Heart right ventricle (tissue), 16 donors: ENCODE measurements at regions not wholly inside any gene's neighbourhood (a gene's known extent, or its start where the extent isn't known, plus 50 kb on each side); places are given as distances from the start of the nearest gene placed in this dataset.

Experiments used
- ATAC-seq, 8 donors: fragments of 200-7000 bp; cut with Tn5 transposase; one replicate each; pipeline ENCODE4 v1.9.1; 2020; ENCODE audit warnings: mild to moderate bottlenecking in 8 of 8, moderate library complexity in 8 of 8, moderate number of reproducible peaks in 1 of 8
- DNase-seq, 2 donors: peaks; one replicate each; pipeline ENCODE4 v3.0.0-alpha.2; 2020
- H3K27ac ChIP-seq, 10 donors: fragments of 200-600 bp; sonication (generic) in 2 of 10; one replicate each; pipeline versions ENCODE4 v1.5.0 to v1.8.0; 2020 to 2022; ENCODE audit warnings: mild to moderate bottlenecking in 3 of 10
- H3K27me3 ChIP-seq, 7 donors: fragments of 200-600 bp; one replicate each; pipeline ENCODE4 v1.8.0; 2021 to 2022; ENCODE audit warnings: mild to moderate bottlenecking in 2 of 7
- H3K36me3 ChIP-seq, 9 donors: fragments of 200-600 bp; sonication (generic) in 1 of 9; one replicate each; pipeline versions ENCODE4 v1.5.0 to v1.8.0; 2020 to 2022; ENCODE audit warnings: mild to moderate bottlenecking in 2 of 9
- H3K4me1 ChIP-seq, 9 donors: fragments of 200-600 bp; sonication (generic) in 1 of 9; one replicate each; pipeline versions ENCODE4 v1.5.0 to v1.8.0; 2020 to 2022; ENCODE audit warnings: mild to moderate bottlenecking in 4 of 9
- H3K4me3 ChIP-seq, 10 donors: fragments of 200-600 bp; sonication (generic) in 2 of 10; one replicate each; pipeline versions ENCODE4 v1.5.0 to v1.8.0; 2020 to 2022; ENCODE audit warnings: mild to moderate bottlenecking in 7 of 10, moderate library complexity in 2 of 10
- H3K9me3 ChIP-seq, 11 donors: fragments of 200-600 bp in 10 of 11; sonication (generic) in 2 of 11; one replicate each; pipeline versions ENCODE4 v1.5.0 to v1.8.0; 2013 to 2022; ENCODE audit warnings: mild to moderate bottlenecking in 2 of 11, control low read depth in 1 of 11, moderate library complexity in 1 of 11
- WGBS, 2 donors: extraction: QIAGEN DNeasy Blood & Tissue Kit; methylation state at CpG; one replicate each; pipeline ENCODE4 v1.1.7; 2013; ENCODE audit warnings: inconsistent platforms in 1 of 2; 5-methylcytosine and 5-hydroxymethylcytosine counted together
- intact Hi-C, 10 donors: fragments of 100-400 bp; cut with DNase I; formaldehyde crosslinking; loops; one replicate each; pipeline versions ENCODE4 v1.11.1 to v1.14.2; 2022
- TF ChIP-seq, protein P1 (sequence below), 9 donors: fragments of 200-600 bp; sonication (generic) in 2 of 9; IDR thresholded peaks; one replicate each; pipeline versions ENCODE4 v1.5.0 to v1.8.0; 2021 to 2022; ENCODE audit warnings: antibody characterized with exemption in 9 of 9, mild to moderate bottlenecking in 5 of 9, moderate library complexity in 1 of 9
- donor health status: Arrhythmogenic right ventricular cardiomyopathy.
- donor health status: ischemic (EF 13 %, LVEDD 7.1; RV severe dilation, severe dysfunction).
- donor health status: healthy with polysubstance abuse.
- donor health status: DM: no; HTN: yes; CAD: no.
- donor health status: DM: no; HTN: no; CAD: no.
- donor health status: ischemic (EF 25% LVEDD 6.9; RV normal size, moderate dysfunction).
- donor health status: ischemic (EF 25% LVEDD 5.7; RV mildly dilated, moderate dysfunction).
- donor health status: healthy.
- donor health status: DM: yes; HTN: yes; CAD: no.
- donor health status: Ischemic cardiomyopathy.
- donor health status: ischemic (EF 35%, LVEDD 5.7; RV mildly dilated, moderate dysfunction).
- donor health status: nonischemic (EF 11% LVEDD 7.7; RV severe dilation, severe dysfunction).
- donor health status: DM: yes; HTN: yes; CAD: no.
- donor health status: PGD.
- donor health status: ischemic (EF 29% LVEDD 5.4; RV normal size, mild dysfunction).
- donor health status: nonischemic (EF 23%, LVEDD 6.1; RV moderate dilation, normal function).

DNA sequence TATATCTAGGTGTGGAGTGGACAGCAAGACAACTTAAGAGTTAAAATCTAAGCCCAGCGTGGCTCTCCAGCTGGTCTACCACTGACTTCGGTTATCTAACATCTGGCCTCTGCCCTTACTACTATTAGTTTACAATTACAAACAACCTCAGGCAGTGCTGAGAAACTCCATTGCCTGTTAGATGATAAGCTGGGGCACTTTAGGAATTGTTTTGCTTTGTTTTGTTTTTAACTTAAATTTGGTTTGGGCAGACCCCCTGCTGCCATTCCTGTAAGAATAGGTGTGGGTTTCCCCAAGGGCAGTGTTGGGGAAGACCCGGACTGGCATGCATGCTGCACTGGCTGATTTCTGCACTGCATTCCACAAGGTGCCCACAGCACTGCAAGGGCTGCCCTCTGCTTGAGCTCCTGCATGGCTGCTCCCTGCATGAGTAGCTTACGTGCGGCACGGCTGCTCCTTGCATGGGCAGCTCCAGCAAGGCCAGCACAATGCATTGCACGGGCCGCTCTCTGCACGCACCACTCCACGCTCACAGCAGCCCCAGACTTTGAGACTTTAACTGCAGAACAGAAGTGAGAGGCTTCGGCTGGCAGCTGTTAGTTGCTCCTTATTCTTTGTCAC lies 74.2 kb upstream of the SERTAD2 start:
- WGBS, 2 donors = 86 to 88% methylated on average over 11 of the region's 11 CpGs
- H3K4me3 ChIP-seq = no peak overlapping the region
- no peak for ATAC-seq
- intact Hi-C loops = loop anchor here in 2 of 10 donors (10.0 kb wide), 1 partner anchor 53 kb away; no protein-coding TSS in a partner anchor
- DNase-seq = no peak
- H3K27ac ChIP-seq = peak overlapping the region in 1 of 10 donors; percentile 85
- TF ChIP-seq, protein P1, sequence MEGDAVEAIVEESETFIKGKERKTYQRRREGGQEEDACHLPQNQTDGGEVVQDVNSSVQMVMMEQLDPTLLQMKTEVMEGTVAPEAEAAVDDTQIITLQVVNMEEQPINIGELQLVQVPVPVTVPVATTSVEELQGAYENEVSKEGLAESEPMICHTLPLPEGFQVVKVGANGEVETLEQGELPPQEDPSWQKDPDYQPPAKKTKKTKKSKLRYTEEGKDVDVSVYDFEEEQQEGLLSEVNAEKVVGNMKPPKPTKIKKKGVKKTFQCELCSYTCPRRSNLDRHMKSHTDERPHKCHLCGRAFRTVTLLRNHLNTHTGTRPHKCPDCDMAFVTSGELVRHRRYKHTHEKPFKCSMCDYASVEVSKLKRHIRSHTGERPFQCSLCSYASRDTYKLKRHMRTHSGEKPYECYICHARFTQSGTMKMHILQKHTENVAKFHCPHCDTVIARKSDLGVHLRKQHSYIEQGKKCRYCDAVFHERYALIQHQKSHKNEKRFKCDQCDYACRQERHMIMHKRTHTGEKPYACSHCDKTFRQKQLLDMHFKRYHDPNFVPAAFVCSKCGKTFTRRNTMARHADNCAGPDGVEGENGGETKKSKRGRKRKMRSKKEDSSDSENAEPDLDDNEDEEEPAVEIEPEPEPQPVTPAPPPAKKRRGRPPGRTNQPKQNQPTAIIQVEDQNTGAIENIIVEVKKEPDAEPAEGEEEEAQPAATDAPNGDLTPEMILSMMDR (IDR thresholded peaks at IDR 0.05) = no peak
- peaks cover 0 to 44% (median 23%) of the 10 kb centered on the region in 9 donors for H3K4me1 ChIP-seq
- H3K27me3 ChIP-seq = no peaks in the 10 kb centered on the region
- no peaks in the 10 kb centered on the region for H3K9me3 ChIP-seq
- H3K36me3 ChIP-seq = no peaks in the 10 kb centered on the region

DNA sequence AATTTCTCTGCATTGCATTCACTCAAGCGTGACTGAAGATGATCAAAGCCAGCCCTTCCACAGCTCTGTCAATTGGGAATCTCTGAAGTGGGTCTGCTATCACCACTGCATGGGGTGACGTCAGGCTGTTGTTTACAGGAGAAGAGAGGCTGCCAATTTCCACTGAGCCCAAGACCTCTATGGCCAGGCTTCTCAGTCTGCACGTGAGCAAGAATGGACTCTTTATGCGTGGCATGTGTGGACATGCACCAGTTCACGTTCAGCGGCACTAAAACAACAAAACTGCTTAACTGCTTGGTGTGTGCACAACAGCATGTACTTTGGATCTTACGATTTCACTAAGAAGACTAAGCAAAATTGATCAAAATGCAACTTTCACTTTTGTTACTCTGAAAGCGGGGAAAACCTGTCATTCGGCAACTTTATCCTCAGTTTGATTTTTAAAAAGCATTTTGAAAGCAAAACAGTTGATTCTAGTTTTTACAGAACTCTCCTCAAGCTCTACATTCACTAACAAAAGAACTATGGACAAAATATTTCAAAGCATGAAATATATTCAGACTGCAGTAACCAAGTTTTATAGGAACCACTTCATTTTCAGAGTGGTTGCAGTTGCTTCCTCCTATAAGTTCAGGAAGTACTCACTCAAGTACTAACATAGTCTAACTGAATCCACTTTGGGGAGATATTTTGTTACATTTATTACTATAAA lies 77.0 kb upstream of the SERTAD2 start:
- 25 to 34% methylated on average over 9 of the region's 9 CpGs for WGBS, 2 donors
- H3K9me3 ChIP-seq = no peaks in the 10 kb centered on the region
- peaks cover 0 to 44% (median 23%) of the 10 kb centered on the region in 9 donors for H3K4me1 ChIP-seq
- intact Hi-C loops = loop anchor here in 1 of 10 donors (5.0 kb wide), 1 partner anchor 78 kb away; the partner anchor contains the start of gene SERTAD2
- H3K36me3 ChIP-seq = no peaks in the 10 kb centered on the region
- TF ChIP-seq, protein P1 (IDR thresholded peaks at IDR 0.05) = no peak
- DNase-seq = peak; percentile 31 to 77
- H3K27ac ChIP-seq = peak overlapping the region; percentile 18 to 89 (median 66)
- ATAC-seq = peak; percentile 72 to 93 (median 88)
- no peaks in the 10 kb centered on the region for H3K27me3 ChIP-seq
- peak overlapping the region in 9 of 10 donors; percentile 16 to 53 (median 45) for H3K4me3 ChIP-seq

DNA sequence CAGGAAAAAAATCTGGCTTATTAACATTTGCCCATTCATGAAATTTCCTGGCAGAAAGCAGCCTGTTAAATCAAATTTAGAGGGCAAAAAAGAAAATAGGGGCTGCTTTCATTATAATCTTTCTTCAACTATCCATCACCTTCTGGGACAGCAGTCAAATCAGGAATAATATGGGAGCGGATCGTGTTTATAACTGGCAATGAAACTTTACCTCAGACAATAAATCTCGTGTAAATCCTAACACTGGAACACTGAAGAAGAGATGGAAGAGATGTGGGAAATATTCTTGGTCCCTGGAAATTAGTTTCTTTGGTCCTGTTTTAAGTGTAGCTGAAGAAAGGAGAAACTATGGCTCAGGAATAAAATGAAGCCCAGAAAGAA lies 77.5 kb upstream of the SERTAD2 start:
- 61 to 73% methylated on average over 3 of the region's 3 CpGs for WGBS, 2 donors
- Histone ChIP-seq H3K9me3 (no peaks in the 10 kb centered on the region), H3K27me3 (no peaks in the 10 kb centered on the region)

DNA sequence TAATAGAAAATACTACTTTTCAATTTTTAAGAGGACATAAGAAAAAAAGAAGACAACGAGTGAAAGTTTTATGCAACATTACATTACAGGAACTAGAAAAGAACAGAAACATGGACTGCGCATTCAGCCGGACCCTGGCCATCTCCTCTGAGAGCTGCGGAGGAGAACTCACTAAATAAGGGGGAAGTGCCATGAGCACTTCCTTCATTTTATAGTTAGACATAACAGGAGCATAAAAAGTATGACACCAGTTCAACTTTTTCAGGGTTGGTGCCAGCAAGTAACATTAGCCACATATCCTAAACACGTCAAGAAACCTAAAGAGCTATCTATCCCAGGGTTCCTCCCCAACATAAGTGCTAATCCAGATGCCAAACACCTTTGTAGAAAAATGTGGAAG lies 78.0 kb upstream of the SERTAD2 start:
- H3K27me3 ChIP-seq = no peaks in the 10 kb centered on the region
- no peaks in the 10 kb centered on the region for H3K36me3 ChIP-seq
- H3K4me3 ChIP-seq = peak overlapping the region in 1 of 10 donors; percentile 52
- TF ChIP-seq, protein P1 (IDR thresholded peaks at IDR 0.05) = no peak
- 79 to 80% methylated on average over 5 of the region's 5 CpGs for WGBS, 2 donors
- H3K9me3 ChIP-seq = no peaks in the 10 kb centered on the region
- intact Hi-C loops = loop anchor here in 1 of 10 donors (5.0 kb wide), 1 partner anchor 79 kb away; the partner anchor contains the start of gene SERTAD2
- peak overlapping the region in 8 of 10 donors; percentile 26 to 89 (median 67) for H3K27ac ChIP-seq
- DNase-seq (no peak), ATAC-seq (peak in 4 of 8 donors; percentile 25 to 58 (median 53))
- peaks cover 0 to 39% (median 18%) of the 10 kb centered on the region in 9 donors for H3K4me1 ChIP-seq

More for the DNA sequence above, 77.5 kb upstream of the SERTAD2 start:
- H3K4me3 ChIP-seq = peak overlapping the region in 8 of 10 donors; percentile 26 to 53 (median 47)
- no peak for DNase-seq
- TF ChIP-seq, protein P1 (IDR thresholded peaks at IDR 0.05) = no peak
- no peak for ATAC-seq
- peak overlapping the region in 9 of 10 donors; percentile 26 to 89 (median 66) for H3K27ac ChIP-seq
- no peaks in the 10 kb centered on the region for H3K36me3 ChIP-seq
- intact Hi-C loops = loop anchor here in 1 of 10 donors (5.0 kb wide), 1 partner anchor 79 kb away; the partner anchor contains the start of gene SERTAD2
- peaks cover 0 to 44% (median 23%) of the 10 kb centered on the region in 9 donors for H3K4me1 ChIP-seq
